NCI-H2196 (cell line): ENCODE measurements at regions not wholly inside any gene's neighbourhood (a gene's known extent, or its start where the extent isn't known, plus 50 kb on each side); places are given as distances from the start of the nearest gene placed in this dataset.

Experiments used
- DNase-seq: peaks from one replicate; lab custom pipeline; 2025; ENCODE audit not compliant: unreplicated experiment; lab: John Stamatoyannopoulos, UW

DNA sequence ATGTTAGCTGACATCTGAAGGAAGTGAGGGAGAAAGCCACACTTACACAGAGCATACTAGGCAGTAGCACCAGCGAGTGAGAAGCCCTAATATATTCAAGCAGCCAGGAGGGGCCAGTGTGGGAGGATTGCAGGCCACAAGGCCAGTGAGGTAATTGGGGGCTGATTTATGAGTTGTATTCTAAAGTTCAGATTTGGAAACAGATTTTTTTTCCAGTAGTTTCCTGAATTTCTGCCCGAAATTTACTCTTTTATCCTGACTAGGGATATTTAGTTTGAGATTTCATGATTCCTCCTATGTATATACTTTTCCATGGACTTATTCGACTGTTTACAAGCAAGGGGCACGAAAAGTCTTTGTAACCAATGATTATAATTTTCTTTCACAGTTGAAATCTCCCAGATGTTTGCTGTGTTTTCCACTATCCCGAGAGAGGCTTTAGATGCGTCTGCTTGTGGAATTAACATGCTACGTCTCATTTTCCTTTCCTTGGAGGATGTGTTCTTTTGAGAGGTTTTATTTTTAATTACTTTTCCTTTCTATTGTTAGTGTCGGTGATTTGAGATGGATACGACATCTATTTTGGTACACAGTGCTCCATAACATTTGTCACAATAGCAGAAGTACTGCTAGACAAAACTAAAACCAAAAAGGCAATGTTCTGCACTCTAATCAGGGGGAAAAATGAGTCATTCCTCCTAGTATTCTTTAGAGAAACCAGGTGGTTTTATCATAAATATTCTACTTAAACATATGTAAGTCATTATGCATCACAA is 356.3 kb upstream of the HSF2 start:
- no peak for DNase-seq

DNA sequence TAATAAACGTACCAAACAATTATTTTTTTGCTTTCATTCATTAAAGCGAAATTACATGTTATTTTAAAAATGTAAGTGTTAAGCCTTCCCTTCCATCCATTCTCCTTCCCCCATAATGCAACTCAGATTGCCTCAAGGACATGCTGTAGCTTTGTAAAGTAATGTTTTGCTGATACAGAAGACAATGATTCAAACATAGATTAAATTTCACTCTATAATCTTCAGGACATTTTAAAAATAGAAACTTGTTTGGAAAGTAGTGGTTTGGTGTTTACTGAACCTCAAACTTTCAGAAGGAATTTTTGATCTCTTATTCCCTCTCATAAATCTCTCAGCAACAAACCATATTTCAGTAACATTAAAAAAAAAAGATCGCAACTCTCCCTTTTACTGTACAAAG is 350.9 kb upstream of the HSF2 start:
- no peak for DNase-seq

GRCh38 chr6:122049341-122049740 is 350.1 kb upstream of the HSF2 start:
- DNase-seq, result no peak

- no peak for DNase-seq
Observed at GRCh38 chr6:122050242-122050755, 349.2 kb upstream of the HSF2 start.

DNA sequence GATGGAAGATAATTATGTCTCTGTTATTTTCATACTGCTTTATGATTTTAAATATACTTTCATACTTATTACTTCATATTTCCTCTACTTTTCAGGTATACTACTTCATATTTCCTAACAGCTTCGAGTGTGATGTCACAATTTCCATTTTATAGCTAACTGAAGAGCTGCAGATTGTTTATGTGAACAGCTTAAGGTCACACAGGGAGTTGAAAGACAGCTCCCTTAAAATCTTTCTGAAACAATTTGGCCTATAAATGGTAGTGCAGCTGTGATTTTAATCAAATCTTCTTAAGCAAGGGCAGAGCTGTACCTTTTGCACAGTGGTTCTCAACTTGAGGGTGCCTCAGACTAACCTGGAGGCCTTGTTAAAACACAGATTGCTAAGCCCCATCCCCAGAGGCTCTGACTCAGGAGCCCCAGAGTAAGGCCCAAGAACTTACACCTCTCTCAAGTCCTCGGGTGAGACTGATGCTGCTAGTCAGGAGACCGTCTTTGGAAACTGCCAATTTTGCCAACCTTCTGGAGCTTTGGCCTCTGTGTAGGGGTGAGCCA is 347.0 kb upstream of the HSF2 start:
- DNase-seq, result no peak

DNA sequence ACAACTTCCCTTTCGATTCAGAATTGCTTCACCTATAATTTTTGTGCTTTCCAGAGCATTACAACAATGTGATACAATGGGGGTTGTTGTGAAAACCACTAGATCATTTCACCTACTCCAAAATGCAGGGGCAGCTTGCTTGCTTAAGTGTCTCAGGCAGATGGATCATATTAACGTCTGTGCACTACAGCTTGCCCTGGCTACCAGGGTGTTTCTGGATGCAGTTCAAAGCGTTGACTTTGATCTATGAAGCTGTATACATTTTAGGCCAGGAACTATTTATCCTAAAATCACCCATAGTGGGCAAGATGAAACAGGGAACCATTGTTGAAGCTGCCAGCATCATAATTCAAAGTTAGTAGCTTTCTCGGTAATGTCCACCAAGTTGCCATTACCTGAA is 339.5 kb upstream of the HSF2 start:
- no peak for DNase-seq

DNA sequence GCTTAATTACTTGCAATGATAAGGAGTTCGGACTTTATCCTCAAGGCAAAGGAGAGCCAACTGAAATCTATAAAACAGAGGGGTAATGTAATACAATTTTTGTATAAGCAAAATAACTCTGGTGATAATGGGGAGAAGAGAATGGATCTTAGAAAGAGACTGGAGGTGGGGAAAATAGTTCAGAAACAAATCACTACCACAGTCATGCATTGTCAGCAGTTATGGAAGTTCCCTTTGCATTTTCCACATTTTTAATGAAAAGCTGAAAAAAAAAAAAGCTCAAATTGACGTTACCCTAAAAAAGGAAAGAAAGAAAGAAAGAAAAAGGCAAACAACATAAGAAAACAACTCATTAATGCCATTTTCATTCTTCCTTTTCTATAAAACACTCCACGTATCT is 337.6 kb upstream of the HSF2 start:
- no peak for DNase-seq

- DNase-seq, result no peak
Observed at GRCh38 chr6:122063076-122063475, 336.4 kb upstream of the HSF2 start.

- no peak for DNase-seq
Observed at GRCh38 chr6:122063761-122064160, 335.7 kb upstream of the HSF2 start.

DNA sequence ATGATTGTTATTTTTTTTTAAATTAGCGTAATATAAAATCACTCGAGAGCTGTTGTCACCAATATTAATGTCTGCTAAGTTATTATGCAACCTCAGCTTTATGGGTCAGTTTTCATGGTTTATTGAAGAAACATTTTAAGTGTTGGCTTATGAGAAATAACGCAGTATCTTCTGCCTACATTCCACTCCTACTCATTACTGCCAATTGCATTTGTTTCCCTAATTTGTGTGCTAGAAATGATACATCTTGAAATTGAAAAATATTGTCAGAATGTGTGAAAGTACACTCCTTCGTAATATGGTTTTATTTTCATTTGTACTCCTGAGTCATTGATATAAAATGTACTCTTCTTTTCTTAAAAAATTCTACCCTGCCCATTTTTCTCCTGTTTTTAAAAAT is 333.3 kb upstream of the HSF2 start:
- DNase-seq, result no peak

DNA sequence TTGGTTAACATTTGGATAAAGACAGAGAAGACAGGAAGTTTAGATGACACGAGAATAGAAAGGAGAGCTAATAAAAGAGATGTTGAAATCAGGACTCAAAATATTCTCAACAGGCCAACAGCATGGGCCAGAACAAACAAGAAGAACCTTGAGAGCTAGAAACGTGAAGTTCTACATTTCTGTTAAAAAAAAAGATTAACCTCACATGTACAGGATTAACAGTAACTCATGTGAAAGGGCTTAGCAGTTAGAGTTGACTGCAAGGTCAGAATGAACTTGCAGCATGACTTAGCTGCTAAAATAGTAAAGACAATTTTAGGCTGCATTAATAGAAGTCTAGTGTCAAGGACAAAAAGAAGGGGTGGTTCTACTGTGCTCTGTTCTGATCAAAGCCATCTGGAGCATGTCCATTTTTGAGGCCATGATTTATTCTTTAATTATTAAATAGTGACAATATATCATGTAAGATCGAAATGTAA is 331.1 kb upstream of the HSF2 start:
- DNase-seq, result no peak

GRCh38 chr6:122069932-122070331 is 329.5 kb upstream of the HSF2 start:
- DNase-seq, result no peak

GRCh38 chr6:122072014-122072647 is 327.3 kb upstream of the HSF2 start:
- no peak for DNase-seq

- DNase-seq, result no peak
Observed at GRCh38 chr6:122075084-122075838, 324.2 kb upstream of the HSF2 start.

- no peak for DNase-seq
Observed at GRCh38 chr6:122075917-122076316, 323.5 kb upstream of the HSF2 start.

GRCh38 chr6:122077603-122078002 is 321.8 kb upstream of the HSF2 start:
- no peak for DNase-seq

DNA sequence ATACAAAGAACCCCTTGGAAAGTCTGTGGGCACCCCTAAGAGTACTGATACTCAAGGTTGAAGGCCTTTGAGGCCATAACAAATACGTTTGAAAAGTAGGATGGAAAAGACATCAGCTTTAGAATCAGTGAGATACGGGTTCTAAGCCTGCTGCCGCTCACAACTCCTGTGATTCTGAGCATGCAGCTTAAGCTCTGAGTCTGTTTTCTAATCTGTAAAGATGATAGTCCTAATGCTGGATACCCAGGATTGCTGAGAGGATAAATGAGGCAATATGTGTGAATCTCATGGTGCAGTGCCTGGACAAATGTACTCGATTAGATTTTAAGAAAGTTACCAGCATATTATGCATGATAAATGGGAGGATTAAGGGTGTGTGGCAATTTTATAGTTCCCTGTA is 321.0 kb upstream of the HSF2 start:
- no peak for DNase-seq

DNA sequence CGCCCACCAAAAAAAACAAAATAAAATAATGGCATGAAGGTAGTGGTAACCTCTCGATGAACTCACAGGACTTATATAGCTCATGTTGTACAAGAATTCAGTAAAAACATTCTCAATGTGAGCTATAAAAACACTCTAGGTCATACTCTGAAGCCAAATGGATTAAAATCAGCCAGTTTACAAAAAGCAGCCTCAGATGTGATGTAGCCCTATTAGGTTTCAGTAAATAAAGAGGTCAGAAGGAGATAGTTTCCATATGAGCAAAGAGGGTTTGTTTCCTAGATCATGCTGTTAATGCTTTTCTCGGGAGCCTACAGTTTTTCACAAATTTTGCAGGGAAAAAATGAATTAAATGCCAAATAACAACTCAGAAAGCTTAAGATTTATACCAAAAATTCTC is 319.5 kb upstream of the HSF2 start:
- DNase-seq, result no peak

DNA sequence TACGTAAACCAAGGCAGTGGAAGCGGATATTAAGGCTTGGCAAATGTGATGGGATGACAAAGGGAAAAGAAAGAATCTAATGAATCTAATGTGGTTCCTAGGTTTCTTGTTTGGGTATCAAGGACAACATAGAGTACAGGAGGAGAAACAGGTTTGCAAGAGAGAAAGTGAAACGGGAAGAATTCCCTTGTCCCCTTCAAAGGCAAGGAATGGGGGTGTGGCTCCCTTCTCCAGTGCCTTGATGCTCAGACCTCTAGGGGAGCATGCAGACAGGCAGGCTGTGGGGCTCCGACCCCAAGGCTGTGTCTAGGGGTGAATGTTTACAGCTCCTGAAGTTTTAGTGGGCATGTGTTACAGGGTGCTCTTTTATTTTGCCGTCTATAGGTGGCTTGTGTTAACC is 317.5 kb upstream of the HSF2 start:
- no peak for DNase-seq

GRCh38 chr6:122082370-122082769 is 317.1 kb upstream of the HSF2 start:
- no peak for DNase-seq

DNA sequence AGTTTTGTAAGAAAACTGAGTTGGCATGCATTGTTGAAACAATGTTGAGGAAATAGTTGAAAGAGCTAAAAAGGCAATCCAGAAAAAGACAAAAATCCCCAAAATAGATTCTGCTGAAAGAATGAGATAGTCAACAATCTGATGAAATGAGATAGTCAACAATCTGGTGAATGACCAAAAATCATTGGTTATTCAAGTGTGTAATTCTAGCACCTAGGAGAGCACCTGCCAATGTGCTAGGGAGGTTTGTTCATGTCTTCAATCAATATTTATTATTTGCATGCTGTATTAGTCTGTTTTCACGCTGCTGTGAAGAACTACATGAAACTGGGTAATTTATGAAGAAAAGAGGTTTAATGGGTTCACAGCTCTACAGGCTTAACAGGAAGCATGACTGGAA is 307.1 kb upstream of the HSF2 start:
- DNase-seq, result no peak
